ENCODE measurements at regions not wholly inside any gene's neighbourhood (a gene's known extent, or its start where the extent isn't known, plus 50 kb on each side); places are given as distances from the start of the nearest gene placed in this dataset.
"Not testable (repeated sequence)": the region's sequence is repeated elsewhere in the genome, so short reads cannot be mapped to it uniquely, and the experiment has no call there.

GRCh38 chr9:134522502-134522848 lies 119.1 kb upstream of the COL5A1 start:
- in situ Hi-C loops (cut with HindIII; ENCODE audit: low pct_unique_long_range_greater_than_20kb, low sequenced_read_pairs), result no loop called here
- no peak for DNase-seq (ENCODE audit: low read depth, low spot score)

- in situ Hi-C loops (cut with HindIII; ENCODE audit: low pct_unique_long_range_greater_than_20kb, low sequenced_read_pairs), result no loop called here
- no peak for DNase-seq (ENCODE audit: low read depth, low spot score)
These were observed 118.6 kb upstream of the COL5A1 start for GRCh38 chr9:134522976-134523375.

GRCh38 chr9:134525070-134525815 lies 116.4 kb upstream of the COL5A1 start:
- no peak for DNase-seq (ENCODE audit: low read depth, low spot score)
- in situ Hi-C loops (cut with HindIII; ENCODE audit: low pct_unique_long_range_greater_than_20kb, low sequenced_read_pairs), result no loop called here

GRCh38 chr9:134525841-134526583 lies 115.6 kb upstream of the COL5A1 start:
- DNase-seq (ENCODE audit: low read depth, low spot score), result no peak

GRCh38 chr9:134526584-134527477 lies 114.8 kb upstream of the COL5A1 start:
- in situ Hi-C loops (cut with HindIII; ENCODE audit: low pct_unique_long_range_greater_than_20kb, low sequenced_read_pairs), result no loop called here
- DNase-seq (ENCODE audit: low read depth, low spot score), result no peak

More at GRCh38 chr9:134525841-134526583, 115.6 kb upstream of the COL5A1 start:
- in situ Hi-C loops (cut with HindIII; ENCODE audit: low pct_unique_long_range_greater_than_20kb, low sequenced_read_pairs), result no loop called here

GRCh38 chr9:134530724-134531123 lies 110.9 kb upstream of the COL5A1 start:
- in situ Hi-C loops (cut with HindIII; ENCODE audit: low pct_unique_long_range_greater_than_20kb, low sequenced_read_pairs), result no loop called here

GRCh38 chr9:134531220-134531970 lies 110.2 kb upstream of the COL5A1 start:
- DNase-seq (ENCODE audit: low read depth, low spot score), result no peak
- in situ Hi-C loops (cut with HindIII; ENCODE audit: low pct_unique_long_range_greater_than_20kb, low sequenced_read_pairs), result no loop called here

More at GRCh38 chr9:134530724-134531123, 110.9 kb upstream of the COL5A1 start:
- no peak for DNase-seq (ENCODE audit: low read depth, low spot score)

GRCh38 chr9:134532084-134532483 lies 109.5 kb upstream of the COL5A1 start:
- in situ Hi-C loops (cut with HindIII; ENCODE audit: low pct_unique_long_range_greater_than_20kb, low sequenced_read_pairs), result no loop called here
- DNase-seq (ENCODE audit: low read depth, low spot score), result no peak

GRCh38 chr9:134532661-134533060 lies 108.9 kb upstream of the COL5A1 start:
- in situ Hi-C loops (cut with HindIII; ENCODE audit: low pct_unique_long_range_greater_than_20kb, low sequenced_read_pairs); DNase-seq (ENCODE audit: low read depth, low spot score): not testable (repeated sequence)

GRCh38 chr9:134533850-134534588 lies 107.6 kb upstream of the COL5A1 start:
- in situ Hi-C loops (cut with HindIII; ENCODE audit: low pct_unique_long_range_greater_than_20kb, low sequenced_read_pairs), result no loop called here
- peak; percentile 28 for DNase-seq (ENCODE audit: low read depth, low spot score)

- DNase-seq (ENCODE audit: low read depth, low spot score), result no peak
These were observed 106.9 kb upstream of the COL5A1 start for GRCh38 chr9:134534661-134535080.

GRCh38 chr9:134535171-134535570 lies 106.4 kb upstream of the COL5A1 start:
- DNase-seq (ENCODE audit: low read depth, low spot score), result no peak
- in situ Hi-C loops (cut with HindIII; ENCODE audit: low pct_unique_long_range_greater_than_20kb, low sequenced_read_pairs), result no loop called here

More at GRCh38 chr9:134534661-134535080, 106.9 kb upstream of the COL5A1 start:
- in situ Hi-C loops (cut with HindIII; ENCODE audit: low pct_unique_long_range_greater_than_20kb, low sequenced_read_pairs), result no loop called here

- in situ Hi-C loops (cut with HindIII; ENCODE audit: low pct_unique_long_range_greater_than_20kb, low sequenced_read_pairs), result no loop called here
- DNase-seq (ENCODE audit: low read depth, low spot score), result no peak
These were observed 105.3 kb upstream of the COL5A1 start for GRCh38 chr9:134536101-134536900.

- in situ Hi-C loops (cut with HindIII; ENCODE audit: low pct_unique_long_range_greater_than_20kb, low sequenced_read_pairs), result no loop called here
These were observed 104.7 kb upstream of the COL5A1 start for GRCh38 chr9:134536931-134537330.

GRCh38 chr9:134537951-134538641 lies 103.5 kb upstream of the COL5A1 start:
- in situ Hi-C loops (cut with HindIII; ENCODE audit: low pct_unique_long_range_greater_than_20kb, low sequenced_read_pairs), result no loop called here
- DNase-seq (ENCODE audit: low read depth, low spot score), result no peak

More at GRCh38 chr9:134536931-134537330, 104.7 kb upstream of the COL5A1 start:
- no peak for DNase-seq (ENCODE audit: low read depth, low spot score)

All from SK-MEL-5 (cell line).